K562 (cell line): ENCODE measurements at regions not wholly inside any gene's neighbourhood (a gene's known extent, or its start where the extent isn't known, plus 50 kb on each side); places are given as distances from the start of the nearest gene placed in this dataset.
A peak's percentile ranks its signal among the peaks of the same experiment; 100 is the strongest.

ENCODE experiments used
- ATAC-seq: fragments of 200-7000 bp; cut with Tn5 transposase; 3 replicates; pipeline ENCODE4 v1.9.1; 2020; ENCODE audit warnings: moderate library complexity
- BruUV-seq: library from RNA; stranded (reverse); fragments of 400-500 nt; replicated peaks from 2 replicates; lab custom pipeline; 2021; lab: Mats Ljungman, UMichigan
- CTCF ChIA-PET: fragments of 300-600 bp; formaldehyde crosslinking; extraction: SDS; loops from one replicate; lab custom pipeline; 2021; ENCODE audit warnings: low intra/inter-chr PET ratio; lab: Yijun Ruan, JAX
- POLR2A ChIA-PET: fragments of 300-600, 350-650 bp; sonication (Branson Sonifier 250); formaldehyde crosslinking; extraction: SDS; loops from one replicate; lab custom pipeline; 2021; ENCODE audit warnings: antibody characterized with exemption, inconsistent platforms; lab: Yijun Ruan, JAX
- DNase-seq, 4 experiments: peaks; one replicate each; pipeline versions ENCODE4 v3.0.0 to v3.0.0-alpha.2; 2011 to 2018; ENCODE audit warnings: low spot score in 3 of 4, mixed read lengths in 3 of 4; ENCODE audit errors: extremely low read depth in 1 of 4
- FAIRE-seq: peaks from 2 replicates; lab custom pipeline; 2011; peaks lifted over from hg19 to GRCh38; lab: Jason Lieb, UNC
- H2AFZ ChIP-seq: 2 replicates; pipeline ENCODE4 v1.6.0; 2011; ENCODE audit warnings: low read depth, low read length, control low read depth, inconsistent platforms
- H3K27ac ChIP-seq: fragments of 200-600 bp; 3 replicates; pipeline ENCODE4 v1.8.0; 2011; ENCODE audit warnings: low read depth, mild to moderate bottlenecking, control low read depth, inconsistent platforms, low read length, moderate library complexity, mixed read lengths; ENCODE audit errors: extremely low read depth
- H3K27me3 ChIP-seq, 2 experiments: fragments of 300-600 bp in 1 of 2; 2 replicates in 1 of 2; 3 replicates in 1 of 2; pipeline versions ENCODE4 v1.6.0 to v1.8.0; 2011; ENCODE audit warnings: inconsistent platforms in 2 of 2, low read length in 2 of 2, mild to moderate bottlenecking in 1 of 2, mixed read lengths in 1 of 2, moderate library complexity in 1 of 2; ENCODE audit not compliant: control insufficient read depth in 2 of 2, insufficient read depth in 2 of 2
- H3K36me3 ChIP-seq: fragments of 300-600 bp; 3 replicates; pipeline ENCODE4 v1.8.0; 2011; ENCODE audit warnings: mild to moderate bottlenecking, low read length, inconsistent platforms; ENCODE audit not compliant: control insufficient read depth, insufficient read depth
- H3K4me1 ChIP-seq, 2 experiments: fragments of 200-600 bp in 1 of 2; replicated peaks in 1 of 2; 2 replicates in 1 of 2; 3 replicates in 1 of 2; pipeline versions ENCODE4 v1.5.1 to v1.8.0; 2011; ENCODE audit warnings: inconsistent platforms in 2 of 2, low read length in 2 of 2, mild to moderate bottlenecking in 1 of 2, mixed read lengths in 1 of 2, moderate library complexity in 1 of 2; ENCODE audit not compliant: control insufficient read depth in 2 of 2, insufficient read depth in 2 of 2
- H3K4me2 ChIP-seq: 2 replicates; pipeline ENCODE4 v1.6.1; 2011; ENCODE audit warnings: low read length, control low read depth, inconsistent platforms, mixed read lengths; ENCODE audit not compliant: insufficient read depth
- H3K4me3 ChIP-seq: fragments of 200-600 bp; sonication (generic), shearing (Covaris generic); 2 replicates; pipeline ENCODE4 v1.5.1; 2016; ENCODE audit warnings: control low read depth, inconsistent platforms
- H3K79me2 ChIP-seq: fragments of 200-600 bp; 3 replicates; pipeline ENCODE4 v1.8.0; 2011; ENCODE audit warnings: low read length, inconsistent platforms; ENCODE audit not compliant: control insufficient read depth, insufficient read depth
- H3K9ac ChIP-seq, 2 experiments: 2 replicates each; pipeline versions ENCODE4 v1.6.0 to v1.6.1; 2011; ENCODE audit warnings: low read depth in 2 of 2, low read length in 2 of 2, control low read depth in 1 of 2, inconsistent platforms in 1 of 2, mild to moderate bottlenecking in 1 of 2, mixed read lengths in 1 of 2; ENCODE audit not compliant: insufficient read depth in 1 of 2
- H3K9me1 ChIP-seq: one replicate; pipeline ENCODE4 v1.6.0; 2011; ENCODE audit warnings: inconsistent platforms, mild to moderate bottlenecking, low read length, moderate library complexity; ENCODE audit not compliant: control insufficient read depth, insufficient read depth
- H3K9me3 ChIP-seq: replicated peaks from 2 replicates; pipeline ENCODE4 v1.5.1; 2011; ENCODE audit warnings: low read depth, low read length, inconsistent platforms; ENCODE audit not compliant: control insufficient read depth, insufficient read depth
- H4K20me1 ChIP-seq: replicated peaks from 2 replicates; pipeline ENCODE4 v1.6.1; 2011; ENCODE audit warnings: low read length, inconsistent platforms, mixed read lengths; ENCODE audit not compliant: control insufficient read depth, insufficient read depth
- CBFB ChIP-seq: sonication (generic); formaldehyde crosslinking; IDR thresholded peaks from 2 replicates; pipeline ENCODE4 v1.4.0; 2020; ENCODE audit warnings: mild to moderate bottlenecking, missing genetic modification reagents
- COPS2 ChIP-seq: fragments of 450-650 bp; conservative IDR thresholded peaks from 2 replicates; pipeline ENCODE4 v1.6.1; 2016; ENCODE audit warnings: mild to moderate bottlenecking, moderate library complexity
- ETV6 ChIP-seq, 3 experiments: fragments of 150-350 bp in 1 of 3; sonication (generic) in 1 of 3; formaldehyde crosslinking in 1 of 3; IDR thresholded peaks; 2 replicates each; pipeline versions ENCODE4 v1.6.1 to v1.8.0; 2014 to 2022; ENCODE audit warnings: borderline replicate concordance in 2 of 3, low read depth in 2 of 3, antibody characterized with exemption in 1 of 3, low read length in 1 of 3, mild to moderate bottlenecking in 1 of 3, missing genetic modification reagents in 1 of 3
- LCOR ChIP-seq: sonication (generic); formaldehyde crosslinking; IDR thresholded peaks from 2 replicates; pipeline ENCODE4 v1.8.0; 2022; ENCODE audit warnings: mild to moderate bottlenecking, missing genetic modification reagents
- PHF21A ChIP-seq: fragments of 450-650 bp; IDR thresholded peaks from 2 replicates; pipeline ENCODE4 v1.6.1; 2017; ENCODE audit warnings: low read depth, borderline replicate concordance
- SP1 ChIP-seq: sonication (generic); formaldehyde crosslinking; IDR thresholded peaks from 2 replicates; pipeline ENCODE4 v1.8.1; 2022; ENCODE audit warnings: mild to moderate bottlenecking, missing genetic modification reagents
- SRSF1 ChIP-seq: fragments of 200-400 bp; formaldehyde crosslinking; IDR thresholded peaks from 2 replicates; pipeline ENCODE4 v1.6.1; 2017; ENCODE audit warnings: mild to moderate bottlenecking, low read depth, low read length, moderate library complexity
- ZNF124 ChIP-seq: sonication (generic); formaldehyde crosslinking; IDR thresholded peaks from 2 replicates; pipeline ENCODE4 v1.8.1; 2022; ENCODE audit warnings: missing genetic modification reagents
- WGBS: fragments of 100-300 bp; shearing (Covaris generic); methylation state at CpG from one replicate; pipeline ENCODE4 v1.1.6; 2016; ENCODE audit warnings: low coverage, mixed read lengths; ENCODE audit not compliant: insufficient coverage; ENCODE audit errors: missing lambda C conversion rate; 5-methylcytosine and 5-hydroxymethylcytosine counted together
- in situ Hi-C: fragments of 300-500 bp; cut with MboI; formaldehyde crosslinking; loops from 4 replicates; pipeline ENCODE4 v1.15.0; 2018; ENCODE audit warnings: inconsistent platforms, mixed read lengths
- intact Hi-C: fragments of 100-400 bp; cut with micrococcal nuclease; formaldehyde crosslinking; loops from 2 replicates; pipeline ENCODE4 v1.14.2; 2022
- TF ChIP-seq, protein P1 (sequence below): fragments of 450-650 bp; IDR thresholded peaks from 2 replicates; pipeline ENCODE4 v1.6.1; 2016; ENCODE audit warnings: missing biosample characterization, missing genetic modification characterization
- TF ChIP-seq, protein P2 (sequence below): sonication (generic); formaldehyde crosslinking; IDR thresholded peaks from 2 replicates; pipeline ENCODE4 v1.8.1; 2023; ENCODE audit warnings: mild to moderate bottlenecking, missing genetic modification reagents
- TF ChIP-seq, protein P3 (sequence below): sonication (generic); formaldehyde crosslinking; IDR thresholded peaks from 2 replicates; pipeline ENCODE4 v1.8.0; 2022; ENCODE audit warnings: missing genetic modification reagents, mild to moderate bottlenecking, borderline replicate concordance
- TF ChIP-seq, protein P4 (sequence below): fragments of 450-650 bp; IDR thresholded peaks from 2 replicates; pipeline ENCODE4 v1.6.1; 2016; ENCODE audit warnings: borderline replicate concordance
- TF ChIP-seq, protein P5 (sequence below): fragments of 250-450 bp; sonication (Bioruptor Pico); IDR thresholded peaks from 2 replicates; pipeline ENCODE4 v1.8.0; 2021; ENCODE audit warnings: moderate library complexity, mild to moderate bottlenecking, inconsistent platforms

DNA sequence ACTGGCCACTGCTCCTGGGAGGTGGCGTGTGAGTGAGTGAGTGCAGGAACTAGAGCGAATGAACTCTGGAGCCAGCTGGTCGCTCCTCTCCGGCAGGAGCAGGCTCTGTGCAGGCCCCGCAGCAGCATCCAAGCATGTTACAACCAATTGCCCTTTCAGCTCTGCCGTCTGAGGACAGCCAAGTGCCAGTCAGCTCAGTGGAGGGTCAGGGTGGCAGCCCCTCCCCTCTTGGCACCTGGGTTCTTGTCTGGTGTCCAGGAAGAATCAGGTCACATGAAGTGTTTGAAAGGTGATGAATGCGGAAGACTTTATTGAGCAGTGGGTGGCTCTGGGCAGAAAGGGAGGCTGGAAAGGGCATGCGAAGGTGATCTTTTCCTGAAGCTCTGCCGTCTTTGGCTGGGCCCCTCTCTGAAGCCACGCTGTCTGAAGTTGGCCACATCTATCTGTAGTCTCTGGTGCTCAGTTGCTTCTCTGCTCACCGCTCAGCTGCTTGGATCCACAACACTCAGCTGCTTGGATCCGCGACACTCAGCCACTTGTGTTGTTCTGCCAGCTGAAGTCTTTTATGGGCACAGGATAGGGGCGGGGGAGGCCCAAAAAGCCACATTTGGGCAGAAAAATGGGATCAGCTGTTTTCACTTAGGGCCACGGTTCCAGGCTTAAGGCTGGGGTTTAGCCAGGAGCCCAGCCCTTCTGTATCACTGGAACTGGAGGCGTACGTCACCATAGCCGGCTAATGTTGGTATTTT lies 139.8 kb downstream of the ADSS2 start:
- Histone ChIP-seq H4K20me1 (no peaks in the 10 kb centered on the region), H3K27me3 (no peaks in the 10 kb centered on the region), H3K4me3 (no peak overlapping the region), H3K36me3 (no peaks in the 10 kb centered on the region), H2AFZ (no peak overlapping the region), H3K4me1 (peaks cover 6 to 8% of the 10 kb centered on the region in 2 experiments; a peak in 4 of 5 replicates), H3K79me2 (no peaks in the 10 kb centered on the region), H3K9ac (peak overlapping the region in 1 of 2 experiments; percentile 43; a peak in 1 of 4 replicates), H3K9me3 (peaks cover 10% of the 10 kb centered on the region), H3K4me2 (no peak overlapping the region), H3K9me1 (no peaks in the 10 kb centered on the region), H3K27ac (no peak overlapping the region)
- in situ Hi-C loops, result no loop called here
- no peak for FAIRE-seq
- TF ChIP-seq ETV6 (IDR thresholded peaks at IDR 0.05; ENCODE audit: borderline replicate concordance in 1 of 2, low read depth in 2 of 2, low read length in 1 of 2) (no peak), ETV6 (CRISPR knock-in tag; IDR thresholded peaks at IDR 0.05; ENCODE audit: borderline replicate concordance) (no peak), LCOR (CRISPR knock-in tag) (no peak), SRSF1 (no peak), ZNF124 (CRISPR knock-in tag) (no peak), CBFB (CRISPR knock-in tag) (no peak), PHF21A (no peak), SP1 (CRISPR knock-in tag) (no peak), COPS2 (no peak)
- TF ChIP-seq, protein P1, sequence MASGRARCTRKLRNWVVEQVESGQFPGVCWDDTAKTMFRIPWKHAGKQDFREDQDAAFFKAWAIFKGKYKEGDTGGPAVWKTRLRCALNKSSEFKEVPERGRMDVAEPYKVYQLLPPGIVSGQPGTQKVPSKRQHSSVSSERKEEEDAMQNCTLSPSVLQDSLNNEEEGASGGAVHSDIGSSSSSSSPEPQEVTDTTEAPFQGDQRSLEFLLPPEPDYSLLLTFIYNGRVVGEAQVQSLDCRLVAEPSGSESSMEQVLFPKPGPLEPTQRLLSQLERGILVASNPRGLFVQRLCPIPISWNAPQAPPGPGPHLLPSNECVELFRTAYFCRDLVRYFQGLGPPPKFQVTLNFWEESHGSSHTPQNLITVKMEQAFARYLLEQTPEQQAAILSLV (tag), result no peak
- TF ChIP-seq, protein P2, sequence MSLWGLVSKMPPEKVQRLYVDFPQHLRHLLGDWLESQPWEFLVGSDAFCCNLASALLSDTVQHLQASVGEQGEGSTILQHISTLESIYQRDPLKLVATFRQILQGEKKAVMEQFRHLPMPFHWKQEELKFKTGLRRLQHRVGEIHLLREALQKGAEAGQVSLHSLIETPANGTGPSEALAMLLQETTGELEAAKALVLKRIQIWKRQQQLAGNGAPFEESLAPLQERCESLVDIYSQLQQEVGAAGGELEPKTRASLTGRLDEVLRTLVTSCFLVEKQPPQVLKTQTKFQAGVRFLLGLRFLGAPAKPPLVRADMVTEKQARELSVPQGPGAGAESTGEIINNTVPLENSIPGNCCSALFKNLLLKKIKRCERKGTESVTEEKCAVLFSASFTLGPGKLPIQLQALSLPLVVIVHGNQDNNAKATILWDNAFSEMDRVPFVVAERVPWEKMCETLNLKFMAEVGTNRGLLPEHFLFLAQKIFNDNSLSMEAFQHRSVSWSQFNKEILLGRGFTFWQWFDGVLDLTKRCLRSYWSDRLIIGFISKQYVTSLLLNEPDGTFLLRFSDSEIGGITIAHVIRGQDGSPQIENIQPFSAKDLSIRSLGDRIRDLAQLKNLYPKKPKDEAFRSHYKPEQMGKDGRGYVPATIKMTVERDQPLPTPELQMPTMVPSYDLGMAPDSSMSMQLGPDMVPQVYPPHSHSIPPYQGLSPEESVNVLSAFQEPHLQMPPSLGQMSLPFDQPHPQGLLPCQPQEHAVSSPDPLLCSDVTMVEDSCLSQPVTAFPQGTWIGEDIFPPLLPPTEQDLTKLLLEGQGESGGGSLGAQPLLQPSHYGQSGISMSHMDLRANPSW (CRISPR knock-in tag), result no peak
- TF ChIP-seq, protein P3, sequence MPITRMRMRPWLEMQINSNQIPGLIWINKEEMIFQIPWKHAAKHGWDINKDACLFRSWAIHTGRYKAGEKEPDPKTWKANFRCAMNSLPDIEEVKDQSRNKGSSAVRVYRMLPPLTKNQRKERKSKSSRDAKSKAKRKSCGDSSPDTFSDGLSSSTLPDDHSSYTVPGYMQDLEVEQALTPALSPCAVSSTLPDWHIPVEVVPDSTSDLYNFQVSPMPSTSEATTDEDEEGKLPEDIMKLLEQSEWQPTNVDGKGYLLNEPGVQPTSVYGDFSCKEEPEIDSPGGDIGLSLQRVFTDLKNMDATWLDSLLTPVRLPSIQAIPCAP, result no peak
- TF ChIP-seq, protein P4, sequence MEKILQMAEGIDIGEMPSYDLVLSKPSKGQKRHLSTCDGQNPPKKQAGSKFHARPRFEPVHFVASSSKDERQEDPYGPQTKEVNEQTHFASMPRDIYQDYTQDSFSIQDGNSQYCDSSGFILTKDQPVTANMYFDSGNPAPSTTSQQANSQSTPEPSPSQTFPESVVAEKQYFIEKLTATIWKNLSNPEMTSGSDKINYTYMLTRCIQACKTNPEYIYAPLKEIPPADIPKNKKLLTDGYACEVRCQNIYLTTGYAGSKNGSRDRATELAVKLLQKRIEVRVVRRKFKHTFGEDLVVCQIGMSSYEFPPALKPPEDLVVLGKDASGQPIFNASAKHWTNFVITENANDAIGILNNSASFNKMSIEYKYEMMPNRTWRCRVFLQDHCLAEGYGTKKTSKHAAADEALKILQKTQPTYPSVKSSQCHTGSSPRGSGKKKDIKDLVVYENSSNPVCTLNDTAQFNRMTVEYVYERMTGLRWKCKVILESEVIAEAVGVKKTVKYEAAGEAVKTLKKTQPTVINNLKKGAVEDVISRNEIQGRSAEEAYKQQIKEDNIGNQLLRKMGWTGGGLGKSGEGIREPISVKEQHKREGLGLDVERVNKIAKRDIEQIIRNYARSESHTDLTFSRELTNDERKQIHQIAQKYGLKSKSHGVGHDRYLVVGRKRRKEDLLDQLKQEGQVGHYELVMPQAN, result no peak
- TF ChIP-seq, protein P5, sequence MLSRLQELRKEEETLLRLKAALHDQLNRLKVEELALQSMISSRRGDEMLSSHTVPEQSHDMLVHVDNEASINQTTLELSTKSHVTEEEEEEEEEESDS, result no peak
- intact Hi-C loops, result no loop called here
- DNase-seq, result no peak
- ATAC-seq, result no peak
- WGBS, result 79% methylated on average over 18 of the region's 18 CpGs
- BruUV-seq, result no TSS peak
- CTCF ChIA-PET, result no interaction called here
- POLR2A ChIA-PET, result interaction anchor here (0.6 to 2.8 kb wide), 6 partner anchors 9 to 108 kb away, joined by 3 to 13 read pairs (median 4); no protein-coding TSS in a partner anchor
